HG03442 (cell line): ENCODE measurements at regions not wholly inside any gene's neighbourhood (a gene's known extent, or its start where the extent isn't known, plus 50 kb on each side); places are given as distances from the start of the nearest gene placed in this dataset.

ENCODE experiments used
- ATAC-seq: cut with Tn5 transposase; IDR thresholded peaks from one replicate; pipeline ENCODE4 v1.9.1; 2021; ENCODE audit warnings: mild to moderate bottlenecking, moderate library complexity; ENCODE audit not compliant: unreplicated experiment

DNA sequence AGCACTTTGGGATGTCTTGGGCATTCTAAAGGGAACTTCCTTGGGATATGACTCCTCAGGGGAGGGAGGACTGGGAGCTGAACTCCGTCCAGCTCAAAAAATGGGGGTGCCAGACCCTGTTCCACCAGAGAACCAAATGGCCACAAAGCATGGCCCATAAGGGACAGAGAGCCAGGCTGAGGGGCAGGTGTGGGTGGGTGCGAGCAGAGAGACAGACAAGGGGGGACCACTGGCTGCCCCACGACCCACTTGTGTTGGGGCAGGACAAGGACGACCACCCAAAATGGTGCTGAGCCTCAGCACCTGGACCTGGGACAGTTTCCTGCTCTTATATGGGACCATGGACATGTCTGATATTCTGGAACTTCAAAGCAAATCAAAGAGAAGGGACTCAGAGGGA, 148.2 kb upstream of the MLN start:
- no peak for ATAC-seq

DNA sequence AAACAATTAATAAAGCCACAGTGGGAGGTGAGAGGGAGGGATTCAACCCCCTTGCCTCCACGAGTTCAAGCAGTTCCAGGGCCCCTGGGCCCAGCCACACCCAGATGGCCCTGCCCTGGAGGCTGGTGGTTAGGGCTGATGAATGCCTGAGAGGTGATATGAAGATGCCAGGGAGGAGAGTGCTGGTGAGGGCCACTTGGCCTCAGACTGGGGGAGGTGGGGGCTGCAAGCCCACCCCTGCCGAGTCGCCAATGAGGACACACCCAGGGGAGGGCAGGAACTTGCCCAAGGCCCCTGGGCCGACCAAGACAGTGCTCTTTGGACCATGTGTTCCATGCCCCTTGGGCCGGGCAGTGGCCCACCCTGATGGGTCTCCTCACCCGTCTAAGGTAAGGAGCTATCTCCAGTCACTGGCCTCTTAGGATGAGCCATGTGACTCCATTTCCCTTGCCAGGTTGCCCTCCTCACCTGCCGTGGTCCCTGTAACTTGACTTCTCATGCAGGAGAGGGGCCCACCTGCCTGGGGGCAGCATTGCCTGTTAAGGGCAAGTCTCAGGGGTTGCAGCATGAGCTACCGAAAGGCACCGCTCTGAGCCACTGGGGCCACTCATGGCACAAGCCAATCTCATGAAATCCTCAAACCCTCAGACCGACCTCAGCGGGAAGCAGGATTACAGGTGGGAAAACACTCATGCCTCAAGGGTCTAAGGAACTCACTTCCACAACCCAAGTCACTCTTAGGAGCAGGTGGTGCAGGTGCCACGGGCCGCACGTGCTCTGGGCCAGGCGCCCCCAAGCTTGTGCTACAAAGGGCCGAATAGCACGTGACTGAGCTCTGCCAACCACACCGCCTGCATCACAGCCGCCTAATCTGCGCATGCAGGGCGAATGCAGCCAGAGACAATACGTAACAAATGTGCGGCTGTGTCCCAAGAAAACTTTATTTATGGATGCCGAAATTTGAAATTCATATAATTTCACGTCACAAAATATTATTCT, 147.4 kb upstream of the MLN start:
- no peak for ATAC-seq

GRCh38 chr6:33950472-33950881, 146.7 kb upstream of the MLN start:
- ATAC-seq: no peak

DNA sequence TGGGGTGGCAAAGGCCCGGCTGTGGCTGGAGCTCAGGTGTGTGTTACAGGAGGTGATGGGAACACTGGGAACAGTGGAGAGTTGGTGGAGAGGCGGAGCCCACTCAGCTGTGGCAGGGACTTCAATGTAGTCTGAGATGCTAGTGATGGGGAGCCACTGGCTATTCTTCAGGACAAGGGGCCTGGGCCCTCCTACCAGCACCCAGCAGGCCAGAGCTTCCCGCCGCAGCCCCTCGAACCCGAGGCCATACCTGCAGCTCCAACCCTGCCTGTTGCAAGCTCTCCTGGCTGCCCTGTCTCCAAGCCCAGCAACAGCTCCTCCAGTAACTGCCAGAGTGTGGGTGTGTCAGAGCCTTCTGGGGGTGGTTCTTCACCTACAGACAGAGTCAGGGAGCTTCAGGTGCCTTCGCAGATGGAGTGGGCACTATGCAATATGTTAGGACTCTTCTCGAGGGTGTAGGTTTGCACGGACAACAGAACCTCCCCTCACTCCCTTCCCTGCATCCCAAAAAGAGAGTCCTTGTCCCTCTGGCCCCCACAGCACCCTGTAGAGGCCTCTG, 146.2 kb upstream of the MLN start:
- ATAC-seq: no peak

GRCh38 chr6:33949111-33949510, 145.3 kb upstream of the MLN start:
- no peak for ATAC-seq

- ATAC-seq: no peak
These were observed 144.3 kb upstream of the MLN start for GRCh38 chr6:33947916-33948594.

GRCh38 chr6:33947047-33947446, 143.2 kb upstream of the MLN start:
- no peak for ATAC-seq

- ATAC-seq: no peak
These were observed 142.1 kb upstream of the MLN start for GRCh38 chr6:33945931-33946330.

DNA sequence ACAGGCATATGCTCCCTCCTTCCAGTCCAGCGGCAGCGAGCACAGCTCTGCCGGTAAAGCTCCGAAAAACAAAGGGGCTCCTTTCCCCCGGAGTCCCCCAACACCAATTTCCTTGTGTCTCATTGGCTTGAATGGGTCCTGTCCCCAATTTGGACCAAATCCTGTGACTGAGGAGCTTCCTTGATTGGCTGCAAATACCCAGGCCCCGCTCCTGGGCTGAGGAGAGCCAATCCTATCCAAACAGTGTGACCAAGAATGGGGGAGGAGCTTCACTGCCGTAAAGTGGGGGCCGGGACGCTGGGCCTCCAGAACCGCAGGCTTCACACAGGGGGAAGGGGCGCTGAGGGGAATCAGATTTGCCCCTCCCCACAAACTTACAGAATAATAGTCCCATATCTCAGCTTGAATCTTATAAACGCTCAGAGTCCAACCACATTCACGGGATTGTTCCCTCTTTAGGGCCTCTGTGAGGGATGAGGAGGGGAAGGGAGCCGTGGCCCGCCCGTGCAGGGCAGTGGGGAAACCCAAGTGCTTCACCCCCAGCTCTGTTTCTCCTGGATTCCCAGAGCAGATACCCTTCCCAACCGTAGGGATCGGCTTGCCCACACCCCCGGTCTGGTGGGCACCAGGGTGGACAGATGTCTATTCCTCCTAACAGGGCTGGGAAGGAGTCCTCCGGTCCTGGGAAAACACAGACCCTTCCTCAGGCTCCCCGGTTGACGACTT, 141.0 kb upstream of the MLN start:
- ATAC-seq: no peak

- no peak for ATAC-seq
These were observed 133.1 kb upstream of the MLN start for GRCh38 chr6:33936886-33937285.

DNA sequence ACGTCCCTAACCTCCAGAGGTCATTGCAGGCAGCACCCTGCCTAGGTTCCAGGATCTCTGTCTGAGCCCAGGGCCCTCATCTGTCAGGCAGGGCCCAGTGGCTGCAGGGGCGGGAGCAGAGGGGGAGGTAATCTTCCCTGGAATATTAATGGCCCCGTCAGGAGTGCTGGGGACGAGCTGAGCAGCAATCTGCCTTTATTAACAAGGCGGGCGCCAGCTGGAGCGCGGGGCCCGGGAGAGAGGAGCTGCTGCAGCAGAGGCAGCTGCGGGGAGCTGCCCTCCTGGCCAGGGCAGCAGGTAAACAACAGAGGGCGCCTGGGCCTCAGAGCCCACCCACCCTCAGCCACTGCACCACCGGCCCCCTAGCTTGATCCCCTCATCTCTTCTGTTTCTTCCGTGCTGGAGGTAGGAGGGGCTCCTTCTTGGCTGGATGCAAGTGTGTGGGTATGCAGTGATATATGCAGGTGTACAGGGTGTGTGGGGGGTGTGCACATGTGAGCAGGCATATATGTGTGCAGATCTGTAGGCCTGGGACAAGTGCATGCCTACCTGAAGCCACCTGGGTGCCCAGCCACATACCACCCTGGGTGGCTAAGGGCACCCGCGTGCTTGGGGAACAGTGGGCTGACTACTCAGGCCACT, 131.8 kb upstream of the MLN start:
- ATAC-seq: no peak

DNA sequence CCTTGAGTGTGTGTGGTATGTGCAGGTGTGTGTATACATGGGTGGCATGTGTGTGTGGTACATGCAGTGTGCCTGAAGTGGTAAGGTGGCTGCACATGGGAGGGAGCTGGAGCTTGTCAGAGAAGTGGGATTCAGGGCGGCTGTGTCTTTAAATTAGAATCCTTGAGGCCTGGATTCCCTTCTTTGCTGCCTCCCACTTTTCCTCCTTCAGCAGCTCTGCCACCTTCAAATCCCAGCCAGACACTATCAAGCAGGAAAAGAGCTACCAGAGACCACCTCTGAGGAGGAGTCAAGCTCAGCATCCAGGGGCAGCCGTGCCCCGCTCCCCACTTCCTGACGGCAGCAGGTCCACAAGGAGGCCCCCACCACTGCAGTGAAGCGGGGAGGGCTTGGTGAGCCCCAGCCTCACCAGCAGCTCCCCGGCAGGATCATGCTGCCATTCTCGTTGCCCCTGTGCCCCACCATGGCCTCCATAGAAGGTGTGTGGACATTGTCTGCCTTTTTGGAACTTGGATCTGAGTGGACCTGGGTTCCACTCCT, 131.0 kb upstream of the MLN start:
- ATAC-seq: no peak

DNA sequence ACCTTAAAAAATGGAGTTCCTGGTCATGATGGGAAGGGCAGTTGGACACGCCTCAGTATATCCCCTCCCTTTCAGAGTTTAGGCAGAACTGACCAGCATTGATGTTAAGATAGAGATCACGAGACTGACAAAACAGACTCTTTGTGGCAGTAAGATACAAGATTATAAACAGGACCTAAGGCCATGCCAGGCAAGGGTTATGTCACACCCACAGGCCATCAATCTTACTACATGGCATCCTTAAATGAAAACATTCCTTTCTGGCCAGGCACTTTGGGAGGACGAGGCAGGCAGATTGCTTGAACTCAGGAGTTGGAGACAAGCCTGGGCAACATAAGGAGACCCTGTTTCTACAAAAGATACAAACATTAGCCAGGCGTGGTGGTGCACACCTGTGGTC, 129.3 kb upstream of the MLN start:
- no peak for ATAC-seq

- no peak for ATAC-seq
These were observed 128.0 kb upstream of the MLN start for GRCh38 chr6:33931799-33932198.

DNA sequence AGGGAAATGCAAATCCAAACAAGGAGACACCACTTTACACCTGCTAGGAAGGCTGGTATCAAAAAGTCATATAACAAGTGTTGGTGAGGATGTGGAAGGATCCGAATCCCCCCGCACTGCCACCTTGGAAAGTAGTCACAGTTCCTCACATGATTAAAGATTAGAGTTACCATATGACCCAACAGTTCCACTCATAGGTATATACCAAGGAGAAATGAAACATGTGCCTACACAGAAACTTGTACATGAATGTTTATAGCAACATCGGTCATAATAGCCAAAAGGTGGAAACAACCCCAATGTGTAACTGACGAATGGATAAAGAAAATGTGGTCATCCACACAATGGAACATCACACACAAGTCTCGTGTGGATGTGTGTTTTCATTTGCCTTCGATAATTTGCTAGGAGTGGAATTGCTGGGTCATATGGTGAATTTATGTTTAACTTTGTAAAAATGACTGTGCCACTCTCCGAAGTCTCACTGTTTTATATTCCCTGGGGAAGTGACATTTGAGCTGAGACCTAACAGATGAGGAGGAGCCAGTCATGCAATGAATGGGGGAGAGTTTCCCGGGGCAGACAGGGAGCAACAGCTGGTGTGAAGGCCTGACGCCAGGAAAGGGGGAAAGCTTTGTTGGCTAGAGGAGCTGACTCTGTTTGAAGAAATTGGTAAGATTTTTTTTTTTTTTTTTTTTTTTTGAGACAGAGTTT, 125.9 kb upstream of the MLN start:
- ATAC-seq: no peak

GRCh38 chr6:33927616-33928015, 123.8 kb upstream of the MLN start:
- ATAC-seq: no peak

DNA sequence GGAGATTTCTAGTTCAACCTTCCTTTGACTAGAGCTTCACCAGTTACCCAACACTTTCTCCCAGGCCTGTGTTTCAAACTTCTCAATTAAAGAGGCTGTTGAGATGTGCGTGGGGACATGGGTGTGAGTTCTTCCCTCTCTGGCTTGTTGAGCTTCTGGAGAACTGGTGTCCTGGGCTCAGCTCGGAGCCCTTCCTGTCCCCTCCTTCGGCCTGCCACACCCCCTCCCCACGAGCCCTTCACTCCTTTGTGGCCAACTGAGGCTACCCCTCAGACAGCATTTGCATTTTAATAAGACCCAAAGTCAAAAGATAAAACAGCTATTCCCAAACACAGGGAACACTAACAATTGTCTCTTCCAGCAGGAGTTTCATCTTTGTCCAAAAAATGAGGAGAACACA, 123.3 kb upstream of the MLN start:
- ATAC-seq: no peak

DNA sequence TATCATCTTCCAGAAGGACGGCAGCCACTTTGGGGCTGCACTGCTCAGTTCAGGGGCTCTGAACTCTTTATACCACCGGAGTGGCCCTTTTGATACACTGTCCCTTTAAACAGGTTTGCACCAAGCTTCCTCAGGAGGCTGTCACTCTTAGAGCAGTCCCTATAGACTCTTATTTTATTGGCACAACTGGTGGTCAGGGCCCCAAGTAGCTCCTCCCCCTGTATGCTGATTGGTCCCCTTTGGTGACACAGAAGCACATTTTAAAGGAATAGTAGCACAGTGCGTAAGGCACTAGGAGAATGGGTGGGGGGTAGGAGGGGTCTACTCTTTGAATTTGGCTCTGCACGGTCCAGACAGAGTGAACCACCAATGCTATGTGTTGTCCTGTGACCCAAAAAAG, 122.6 kb upstream of the MLN start:
- no peak for ATAC-seq

GRCh38 chr6:33925936-33926335, 122.1 kb upstream of the MLN start:
- ATAC-seq: no peak

DNA sequence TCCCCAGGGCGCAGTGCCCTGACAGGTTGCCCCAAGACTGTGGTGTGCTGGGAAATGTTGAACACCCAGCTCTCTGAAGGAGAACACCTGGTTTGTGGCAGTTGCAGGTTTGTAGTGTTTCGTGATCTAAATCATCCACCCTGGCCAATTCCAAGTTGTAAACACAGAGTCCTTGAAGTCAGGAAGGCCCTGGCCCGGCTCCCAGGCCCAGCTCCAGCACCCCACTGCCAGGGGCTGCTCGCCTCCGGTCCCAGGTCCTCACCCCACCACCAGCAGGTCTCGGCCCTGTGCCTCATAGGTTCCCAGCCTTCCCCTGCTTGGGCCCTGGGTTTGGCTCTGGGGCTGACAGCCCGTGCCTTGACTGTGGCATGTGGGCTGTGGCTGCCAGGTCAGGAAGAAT, 121.4 kb upstream of the MLN start:
- no peak for ATAC-seq
